Gastroesophageal sphincter (tissue), 3 donors: ENCODE measurements at regions not wholly inside any gene's neighbourhood (a gene's known extent, or its start where the extent isn't known, plus 50 kb on each side); places are given as distances from the start of the nearest gene placed in this dataset.

Experiments
- EP300 ChIP-seq: sonication (generic); formaldehyde crosslinking; IDR thresholded peaks from one replicate; pipeline ENCODE4 v1.6.1; 2017; ENCODE audit warnings: antibody characterized with exemption, mild to moderate bottlenecking
- POLR2A ChIP-seq, 2 donors: fragments of 450-650 bp; IDR thresholded peaks; one replicate each; pipeline ENCODE4 v1.6.1; 2017; ENCODE audit warnings: antibody characterized with exemption in 2 of 2, mild to moderate bottlenecking in 2 of 2, moderate library complexity in 1 of 2
- TF ChIP-seq, protein P1 (sequence below), 4 experiments: fragments of 200-600 bp in 2 of 4; fragments of 450-650 bp in 2 of 4; sonication (generic) in 1 of 4; IDR thresholded peaks; one replicate each; pipeline ENCODE4 v1.5.1; 2017 to 2019; ENCODE audit warnings: antibody characterized with exemption in 4 of 4, mild to moderate bottlenecking in 2 of 4, moderate library complexity in 2 of 4

DNA sequence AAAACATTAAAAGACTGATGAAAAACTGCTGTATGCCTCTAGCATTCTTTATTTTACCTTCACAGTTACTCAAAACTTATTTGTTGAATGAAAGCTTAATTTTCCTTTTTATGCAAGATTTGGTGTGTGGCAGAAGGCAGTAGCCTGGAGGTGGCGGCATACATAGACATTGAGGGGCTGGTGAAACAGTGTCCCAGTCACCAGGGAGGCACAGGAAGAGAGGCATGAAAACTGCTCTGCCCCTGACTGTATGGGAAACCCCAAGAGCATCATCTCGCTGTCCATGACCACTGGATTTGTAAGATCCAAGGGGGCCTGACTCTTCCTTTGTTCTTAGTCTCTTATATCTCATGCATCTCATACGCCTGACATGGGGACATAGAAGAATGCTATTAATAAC lies 493.7 kb upstream of the GOLIM4 start:
- TF ChIP-seq, protein P1, sequence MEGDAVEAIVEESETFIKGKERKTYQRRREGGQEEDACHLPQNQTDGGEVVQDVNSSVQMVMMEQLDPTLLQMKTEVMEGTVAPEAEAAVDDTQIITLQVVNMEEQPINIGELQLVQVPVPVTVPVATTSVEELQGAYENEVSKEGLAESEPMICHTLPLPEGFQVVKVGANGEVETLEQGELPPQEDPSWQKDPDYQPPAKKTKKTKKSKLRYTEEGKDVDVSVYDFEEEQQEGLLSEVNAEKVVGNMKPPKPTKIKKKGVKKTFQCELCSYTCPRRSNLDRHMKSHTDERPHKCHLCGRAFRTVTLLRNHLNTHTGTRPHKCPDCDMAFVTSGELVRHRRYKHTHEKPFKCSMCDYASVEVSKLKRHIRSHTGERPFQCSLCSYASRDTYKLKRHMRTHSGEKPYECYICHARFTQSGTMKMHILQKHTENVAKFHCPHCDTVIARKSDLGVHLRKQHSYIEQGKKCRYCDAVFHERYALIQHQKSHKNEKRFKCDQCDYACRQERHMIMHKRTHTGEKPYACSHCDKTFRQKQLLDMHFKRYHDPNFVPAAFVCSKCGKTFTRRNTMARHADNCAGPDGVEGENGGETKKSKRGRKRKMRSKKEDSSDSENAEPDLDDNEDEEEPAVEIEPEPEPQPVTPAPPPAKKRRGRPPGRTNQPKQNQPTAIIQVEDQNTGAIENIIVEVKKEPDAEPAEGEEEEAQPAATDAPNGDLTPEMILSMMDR (IDR thresholded peaks at IDR 0.05): no peak
- TF ChIP-seq POLR2A (IDR thresholded peaks at IDR 0.05) (no peak), EP300 (no peak)
